H9 (cell line): ENCODE measurements at regions not wholly inside any gene's neighbourhood (a gene's known extent, or its start where the extent isn't known, plus 50 kb on each side); places are given as distances from the start of the nearest gene placed in this dataset.

Source experiments
- DNase-seq: peaks from one replicate; pipeline ENCODE4 v3.0.0-alpha.2; 2017
- H2AFZ ChIP-seq: one replicate; pipeline ENCODE4 v1.6.1; 2013; ENCODE audit warnings: mild to moderate bottlenecking, low read length, control low read depth, moderate library complexity
- H2AK5ac ChIP-seq: 2 replicates; pipeline ENCODE4 v1.6.1; 2013; ENCODE audit warnings: low read length, control low read depth, mixed read lengths; ENCODE audit not compliant: insufficient read length
- H2BK120ac ChIP-seq: one replicate; pipeline ENCODE4 v1.6.1; 2013; ENCODE audit warnings: low read depth, mild to moderate bottlenecking, low read length, control low read depth, inconsistent platforms; ENCODE audit not compliant: poor library complexity, severe bottlenecking
- H2BK12ac ChIP-seq: 2 replicates; pipeline ENCODE4 v1.6.1; 2013; ENCODE audit warnings: low read length, control low read depth, mixed read lengths, low read depth; ENCODE audit not compliant: insufficient read length
- H2BK15ac ChIP-seq: 2 replicates; pipeline ENCODE4 v1.6.1; 2013; ENCODE audit warnings: low read depth, low read length, control low read depth
- H2BK20ac ChIP-seq: one replicate; pipeline ENCODE4 v1.6.1; 2013; ENCODE audit warnings: low read depth, mild to moderate bottlenecking, low read length, control low read depth, inconsistent platforms; ENCODE audit not compliant: poor library complexity, severe bottlenecking
- H2BK5ac ChIP-seq: 2 replicates; pipeline ENCODE4 v1.6.1; 2013; ENCODE audit warnings: low read length, control low read depth, mixed read lengths; ENCODE audit not compliant: insufficient read length
- H3K14ac ChIP-seq: 2 replicates; pipeline ENCODE4 v1.6.1; 2013; ENCODE audit warnings: low read length, control low read depth; ENCODE audit not compliant: insufficient read depth
- H3K18ac ChIP-seq: 2 replicates; pipeline ENCODE4 v1.6.1; 2013; ENCODE audit warnings: low read depth, mild to moderate bottlenecking, mixed read lengths, low read length, control low read depth; ENCODE audit not compliant: insufficient read length
- H3K23ac ChIP-seq: 2 replicates; pipeline ENCODE4 v1.6.1; 2013; ENCODE audit warnings: low read length, control low read depth, mixed read lengths, low read depth; ENCODE audit not compliant: insufficient read length
- H3K23me2 ChIP-seq: 2 replicates; pipeline ENCODE4 v1.6.1; 2013; ENCODE audit warnings: low read depth, mild to moderate bottlenecking, mixed read lengths, low read length, control low read depth; ENCODE audit not compliant: insufficient read length, poor library complexity, severe bottlenecking
- H3K27ac ChIP-seq: 2 replicates; pipeline ENCODE4 v1.5.1; 2013; ENCODE audit warnings: low read length, control low read depth, mixed read lengths, low read depth; ENCODE audit not compliant: insufficient read length
- H3K27me3 ChIP-seq: 2 replicates; pipeline ENCODE4 v1.6.1; 2013; ENCODE audit warnings: low read length, control low read depth, inconsistent platforms; ENCODE audit not compliant: insufficient read depth
- H3K4ac ChIP-seq: 2 replicates; pipeline ENCODE4 v1.6.1; 2013; ENCODE audit warnings: low read depth, mild to moderate bottlenecking, control low read depth, inconsistent platforms, low read length, moderate library complexity
- H3K4me1 ChIP-seq: 2 replicates; pipeline ENCODE4 v1.6.1; 2013; ENCODE audit warnings: low read length, control low read depth, inconsistent platforms; ENCODE audit not compliant: insufficient read depth
- H3K4me2 ChIP-seq: 2 replicates; pipeline ENCODE4 v1.6.1; 2013; ENCODE audit warnings: low read length, control low read depth, mixed read lengths; ENCODE audit not compliant: insufficient read length, insufficient read depth
- H3K56ac ChIP-seq: 2 replicates; pipeline ENCODE4 v1.6.1; 2013; ENCODE audit warnings: low read depth, mild to moderate bottlenecking, mixed read lengths, low read length, control low read depth; ENCODE audit not compliant: insufficient read length
- H3K79me1 ChIP-seq: 2 replicates; pipeline ENCODE4 v1.6.1; 2013; ENCODE audit warnings: low read depth, mild to moderate bottlenecking, moderate library complexity, low read length, control low read depth, inconsistent platforms; ENCODE audit not compliant: insufficient read depth, poor library complexity, severe bottlenecking
- H3K79me2 ChIP-seq: 2 replicates; pipeline ENCODE4 v1.6.1; 2013; ENCODE audit warnings: low read length, control low read depth, inconsistent platforms; ENCODE audit not compliant: insufficient read depth
- H3K9ac ChIP-seq: 2 replicates; pipeline ENCODE4 v1.6.1; 2013; ENCODE audit warnings: low read length, control low read depth, mixed read lengths; ENCODE audit not compliant: insufficient read length; ENCODE audit errors: extremely low read depth
- H3K9me3 ChIP-seq: one replicate; pipeline ENCODE4 v1.6.1; 2013; ENCODE audit warnings: low read depth, low read length, inconsistent platforms; ENCODE audit not compliant: control insufficient read depth
- H3T11ph ChIP-seq: one replicate; pipeline ENCODE4 v1.6.1; 2013; ENCODE audit warnings: mild to moderate bottlenecking, low read length, control low read depth, inconsistent platforms
- H4K20me1 ChIP-seq: one replicate; pipeline ENCODE4 v1.6.1; 2013; ENCODE audit not compliant: control insufficient read depth, insufficient read length, insufficient read depth
- H4K5ac ChIP-seq: 2 replicates; pipeline ENCODE4 v1.6.1; 2013; ENCODE audit warnings: low read depth, mild to moderate bottlenecking, mixed read lengths, low read length, control low read depth; ENCODE audit not compliant: insufficient read length
- H4K8ac ChIP-seq: replicated peaks from 2 replicates; pipeline ENCODE4 v1.6.1; 2013; ENCODE audit warnings: low read length, control low read depth, mixed read lengths, low read depth; ENCODE audit not compliant: insufficient read length
- H4K91ac ChIP-seq: 2 replicates; pipeline ENCODE4 v1.6.1; 2013; ENCODE audit warnings: low read depth, mild to moderate bottlenecking, moderate library complexity, mixed read lengths, low read length, control low read depth; ENCODE audit not compliant: insufficient read length
- H3K27ac Mint-ChIP-seq, 3 experiments: 2 replicates in 2 of 3; 3 replicates in 1 of 3; pipeline ENCODE4 v1.8.0; 2020 to 2021; ENCODE audit warnings: mixed read lengths in 3 of 3, mild to moderate bottlenecking in 1 of 3, moderate library complexity in 1 of 3
- H3K27me3 Mint-ChIP-seq: 2 replicates; pipeline ENCODE4 v1.8.0; 2021; ENCODE audit warnings: low read depth, mild to moderate bottlenecking, moderate library complexity, mixed read lengths
- H3K36me3 Mint-ChIP-seq, 3 experiments: 2 replicates in 2 of 3; 3 replicates in 1 of 3; pipeline ENCODE4 v1.8.0; 2020 to 2021; ENCODE audit warnings: low read depth in 3 of 3, mixed read lengths in 3 of 3; ENCODE audit not compliant: insufficient read depth in 1 of 3
- H3K4me1 Mint-ChIP-seq, 2 experiments: 2 replicates each; pipeline ENCODE4 v1.8.0; 2020; ENCODE audit warnings: mixed read lengths in 2 of 2
- H3K4me3 Mint-ChIP-seq, 2 experiments: 2 replicates in 1 of 2; 3 replicates in 1 of 2; pipeline ENCODE4 v1.8.0; 2020 to 2021; ENCODE audit warnings: mild to moderate bottlenecking in 2 of 2, mixed read lengths in 2 of 2, moderate library complexity in 1 of 2
- H3K9me3 Mint-ChIP-seq, 2 experiments: 2 replicates in 1 of 2; 3 replicates in 1 of 2; pipeline ENCODE4 v1.8.0; 2020; ENCODE audit warnings: mild to moderate bottlenecking in 2 of 2, mixed read lengths in 2 of 2, moderate library complexity in 1 of 2
- WGBS: extraction: QIAGEN DNeasy Blood & Tissue Kit; methylation state at CpG from one replicate; pipeline ENCODE4 v1.1.7; 2013; ENCODE audit warnings: missing lambda C conversion rate, low lambda C conversion rate, mixed read lengths; ENCODE audit not compliant: insufficient read length; ENCODE audit errors: extremely low coverage; 5-methylcytosine and 5-hydroxymethylcytosine counted together
- TF ChIP-seq, protein P1 (sequence below): fragments of 200-600 bp; sonication (generic); conservative IDR thresholded peaks from 3 replicates; pipeline ENCODE4 v1.8.0; 2021; ENCODE audit warnings: antibody characterized with exemption, mild to moderate bottlenecking

DNA sequence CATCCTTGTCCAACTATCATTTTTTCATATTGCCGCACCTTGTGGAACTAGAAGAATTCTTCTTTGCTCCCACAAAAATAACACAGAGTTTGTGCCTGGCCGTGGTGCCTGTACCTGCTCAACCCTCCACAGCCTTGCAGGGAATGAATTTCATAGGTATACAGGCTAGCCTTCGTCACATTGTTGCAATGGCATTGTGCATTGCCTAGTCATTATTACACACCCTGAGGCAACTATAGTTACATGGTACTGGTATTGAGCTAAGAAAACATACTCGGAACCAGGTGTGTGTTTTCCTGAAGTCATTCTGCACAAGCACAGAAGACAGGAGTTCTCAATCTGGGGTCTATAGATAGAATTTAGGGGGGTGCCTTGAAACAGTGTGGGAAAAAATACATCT, 188.0 kb upstream of the CTAGE1 start:
- Histone ChIP-seq H3K79me1 (no peaks in the 10 kb centered on the region), H3K14ac (no peak overlapping the region), H3K9me3 (no peaks in the 10 kb centered on the region), H3K27me3 (no peaks in the 10 kb centered on the region), H3K4me2 (no peak overlapping the region), H3K4ac (no peak overlapping the region), H4K5ac (no peak overlapping the region), H2BK12ac (no peak overlapping the region), H2AFZ (no peak overlapping the region), H2AK5ac (no peak overlapping the region), H2BK120ac (no peak overlapping the region), H4K8ac (no peak overlapping the region), H3K23me2 (no peaks in the 10 kb centered on the region), H3K27ac (no peak overlapping the region), H3K79me2 (no peaks in the 10 kb centered on the region), H3K4me1 (no peaks in the 10 kb centered on the region), H2BK5ac (no peak overlapping the region), H2BK20ac (no peak overlapping the region), H4K91ac (no peak overlapping the region), H3K9ac (no peak overlapping the region), H2BK15ac (no peak overlapping the region), H3K56ac (no peak overlapping the region), H3K23ac (no peak overlapping the region), H4K20me1 (no peaks in the 10 kb centered on the region), H3K18ac (no peak overlapping the region), H3T11ph (no peak overlapping the region)
- TF ChIP-seq, protein P1, sequence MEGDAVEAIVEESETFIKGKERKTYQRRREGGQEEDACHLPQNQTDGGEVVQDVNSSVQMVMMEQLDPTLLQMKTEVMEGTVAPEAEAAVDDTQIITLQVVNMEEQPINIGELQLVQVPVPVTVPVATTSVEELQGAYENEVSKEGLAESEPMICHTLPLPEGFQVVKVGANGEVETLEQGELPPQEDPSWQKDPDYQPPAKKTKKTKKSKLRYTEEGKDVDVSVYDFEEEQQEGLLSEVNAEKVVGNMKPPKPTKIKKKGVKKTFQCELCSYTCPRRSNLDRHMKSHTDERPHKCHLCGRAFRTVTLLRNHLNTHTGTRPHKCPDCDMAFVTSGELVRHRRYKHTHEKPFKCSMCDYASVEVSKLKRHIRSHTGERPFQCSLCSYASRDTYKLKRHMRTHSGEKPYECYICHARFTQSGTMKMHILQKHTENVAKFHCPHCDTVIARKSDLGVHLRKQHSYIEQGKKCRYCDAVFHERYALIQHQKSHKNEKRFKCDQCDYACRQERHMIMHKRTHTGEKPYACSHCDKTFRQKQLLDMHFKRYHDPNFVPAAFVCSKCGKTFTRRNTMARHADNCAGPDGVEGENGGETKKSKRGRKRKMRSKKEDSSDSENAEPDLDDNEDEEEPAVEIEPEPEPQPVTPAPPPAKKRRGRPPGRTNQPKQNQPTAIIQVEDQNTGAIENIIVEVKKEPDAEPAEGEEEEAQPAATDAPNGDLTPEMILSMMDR = no peak
- Mint-ChIP-seq H3K27me3 (no peaks in the 10 kb centered on the region; the same call in 1 of the 2 replicates), H3K27ac (no peak overlapping the region), H3K36me3 (no peaks in the 10 kb centered on the region), H3K4me1 (peaks cover 9% of the 10 kb centered on the region in 2 experiments), H3K9me3 (no peaks in the 10 kb centered on the region), H3K4me3 (no peak overlapping the region)
- no CpG with 5 or more reads among the region's 4 CpGs for WGBS
- no peak for DNase-seq
